COLO668 (cell line): ENCODE measurements at regions not wholly inside any gene's neighbourhood (a gene's known extent, or its start where the extent isn't known, plus 50 kb on each side); places are given as distances from the start of the nearest gene placed in this dataset.

ENCODE experiments used
- DNase-seq: peaks from one replicate; lab custom pipeline; 2025; ENCODE audit not compliant: unreplicated experiment; lab: John Stamatoyannopoulos, UW

DNA sequence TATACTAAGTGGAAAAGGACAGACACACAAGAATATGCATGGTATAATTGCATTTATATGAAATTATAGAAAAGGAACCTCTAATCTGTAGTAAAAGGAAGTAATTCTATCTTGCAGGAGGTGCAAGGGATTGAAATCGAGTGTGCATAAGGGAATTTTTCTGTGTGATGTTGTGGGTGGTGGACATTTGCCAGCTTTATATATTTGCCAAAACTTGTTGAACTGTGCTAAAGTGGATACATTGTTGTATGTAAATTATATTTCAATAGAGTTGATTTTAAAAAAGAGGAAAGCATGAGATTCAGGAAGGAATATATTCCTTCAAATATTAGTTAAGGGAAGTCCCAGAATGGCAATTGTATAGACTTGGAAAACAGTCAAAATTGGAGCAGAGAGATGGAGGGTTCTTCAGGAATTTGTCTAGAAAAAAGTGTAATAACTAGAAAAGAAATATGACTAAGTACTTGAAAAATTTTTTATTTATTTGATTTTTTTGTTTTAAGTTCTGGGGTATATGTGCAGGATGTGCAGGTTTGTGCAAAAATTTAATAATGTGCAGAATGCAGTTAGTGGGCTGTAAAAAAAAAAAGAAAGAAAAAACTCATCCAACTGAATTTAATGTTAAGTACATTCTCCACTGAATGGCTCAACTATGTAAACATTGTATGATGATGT, 96.1 kb downstream of the ARL4A start:
- DNase-seq = no peak

DNA sequence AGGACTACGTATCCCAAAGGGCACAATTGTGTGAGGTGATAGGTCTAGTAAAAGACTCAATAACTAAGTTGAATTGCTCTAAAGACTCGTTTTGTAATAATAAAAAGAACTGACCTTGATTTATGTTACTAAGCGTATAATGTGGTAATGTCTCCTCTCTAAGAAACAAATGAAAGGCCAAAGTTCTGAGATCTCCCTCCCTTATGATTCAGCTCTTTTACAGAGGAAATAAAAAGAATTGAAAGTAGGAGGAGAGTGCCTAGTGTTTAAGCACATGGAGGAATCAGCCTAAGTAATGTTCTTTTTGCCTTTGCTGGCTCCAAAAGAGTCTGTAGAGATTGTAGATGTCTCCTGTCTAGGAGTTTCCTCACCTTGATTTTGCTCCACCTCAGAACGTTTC, 98.0 kb downstream of the ARL4A start:
- no peak for DNase-seq

DNA sequence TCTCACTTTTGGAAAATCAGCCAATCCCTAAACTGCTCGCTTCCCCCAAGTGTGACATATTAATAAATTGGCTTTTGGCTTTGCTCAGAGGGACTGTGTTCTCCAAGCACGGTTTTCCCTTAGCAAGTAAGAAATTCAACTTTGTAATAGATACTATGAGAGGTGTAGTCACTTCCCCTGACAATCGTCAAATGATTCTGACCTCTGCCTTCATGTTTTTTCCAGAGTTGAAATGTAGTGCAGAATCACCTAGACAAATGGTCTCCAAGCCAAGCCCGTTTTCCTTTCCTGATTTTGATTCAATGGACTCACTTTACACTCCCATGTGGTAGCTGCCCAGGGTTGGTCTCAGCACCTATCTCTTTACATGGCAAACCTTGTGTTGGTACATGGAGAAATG, 99.1 kb downstream of the ARL4A start:
- DNase-seq = no peak

DNA sequence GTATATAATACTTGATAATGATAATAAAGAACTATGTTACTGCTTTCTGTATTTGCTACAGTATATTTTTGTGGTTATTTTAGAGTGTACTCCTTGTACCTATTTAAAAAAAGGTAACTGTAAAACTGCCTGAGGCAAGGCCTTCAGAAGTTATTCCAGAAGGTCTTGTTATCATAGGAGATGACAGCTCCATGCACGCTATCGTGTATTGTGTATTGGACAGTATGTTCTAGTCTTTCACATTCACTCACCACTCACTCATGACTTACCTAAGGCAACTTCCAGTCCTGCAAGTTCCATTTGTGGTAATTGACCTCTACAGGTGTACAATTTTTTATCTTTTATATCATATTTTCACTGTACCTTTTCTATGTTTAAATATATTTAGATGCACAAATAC, 100.7 kb downstream of the ARL4A start:
- no peak for DNase-seq

DNA sequence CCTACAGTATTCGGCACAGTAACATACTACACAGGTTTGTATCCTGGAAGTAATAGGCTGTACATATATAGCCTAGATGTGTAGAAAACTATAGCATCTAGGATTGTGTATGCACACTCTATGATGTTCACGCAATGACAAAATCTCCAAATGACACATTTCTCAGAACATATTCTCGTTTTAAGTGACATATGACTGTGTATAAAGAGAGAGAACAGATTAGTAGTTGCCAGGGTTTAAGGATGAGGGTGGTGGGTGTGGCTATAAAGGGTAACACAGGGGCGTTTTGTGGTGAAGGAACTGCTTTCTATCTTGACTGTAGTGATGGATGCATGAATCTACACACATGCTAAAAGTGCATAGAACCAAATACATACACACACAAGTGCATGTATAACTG, 101.2 kb downstream of the ARL4A start:
- DNase-seq = no peak

DNA sequence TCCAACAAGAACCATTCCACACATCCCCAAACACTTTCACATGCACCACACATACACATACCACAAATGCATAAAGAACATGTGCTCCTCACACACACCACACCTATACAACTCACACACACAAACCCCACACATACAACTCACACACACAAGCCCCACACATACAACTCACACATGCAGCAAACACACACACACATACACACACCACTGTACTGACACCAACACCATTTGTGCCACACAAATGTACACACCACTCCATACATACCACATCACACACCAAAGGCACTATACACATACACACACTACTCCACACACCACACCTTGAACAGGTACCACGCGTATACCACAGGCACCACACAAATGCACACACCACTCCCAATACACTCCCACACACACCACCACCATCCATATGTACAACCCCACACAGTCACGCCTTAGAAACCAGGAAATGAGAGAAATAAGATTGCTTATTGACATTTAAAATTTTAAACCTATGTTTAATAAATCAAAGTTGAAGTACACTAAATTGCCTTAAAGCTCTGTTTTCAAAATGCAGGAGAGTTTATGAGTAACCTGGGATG, 107.4 kb downstream of the ARL4A start:
- no peak for DNase-seq

DNA sequence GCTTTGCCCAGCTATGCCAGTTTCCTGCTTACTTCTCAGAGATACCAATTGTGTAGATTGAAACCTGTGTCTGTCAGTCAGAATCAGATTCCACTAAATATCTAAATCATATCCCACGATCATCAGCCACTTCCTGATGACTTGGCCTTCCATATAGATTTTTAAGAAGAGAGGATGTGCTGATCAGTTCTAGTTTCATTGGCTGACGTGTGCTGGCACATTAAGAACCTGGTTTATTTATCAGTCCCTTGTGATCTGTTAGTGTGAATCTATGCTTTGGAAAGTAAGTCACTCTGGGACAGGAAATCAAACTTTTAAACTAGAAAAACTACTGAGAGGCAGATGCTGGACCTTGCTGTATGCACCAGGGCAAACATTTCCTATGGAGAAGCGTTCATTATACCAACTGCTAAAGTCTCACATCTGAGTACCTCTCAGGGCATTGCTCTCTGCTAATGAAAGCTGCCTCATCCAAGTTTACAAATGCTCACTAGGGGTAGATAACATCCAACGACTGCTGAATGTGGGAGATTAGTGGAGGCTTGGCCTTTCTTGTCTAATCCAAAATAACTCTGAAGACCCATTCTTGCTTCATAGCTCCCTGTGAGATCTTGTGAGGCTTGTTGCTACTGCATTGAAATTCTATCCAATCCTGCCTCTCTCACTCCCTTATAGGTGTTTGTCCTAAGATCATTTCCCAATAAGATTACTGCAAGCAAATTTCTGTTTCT, 109.1 kb downstream of the ARL4A start:
- DNase-seq = no peak

DNA sequence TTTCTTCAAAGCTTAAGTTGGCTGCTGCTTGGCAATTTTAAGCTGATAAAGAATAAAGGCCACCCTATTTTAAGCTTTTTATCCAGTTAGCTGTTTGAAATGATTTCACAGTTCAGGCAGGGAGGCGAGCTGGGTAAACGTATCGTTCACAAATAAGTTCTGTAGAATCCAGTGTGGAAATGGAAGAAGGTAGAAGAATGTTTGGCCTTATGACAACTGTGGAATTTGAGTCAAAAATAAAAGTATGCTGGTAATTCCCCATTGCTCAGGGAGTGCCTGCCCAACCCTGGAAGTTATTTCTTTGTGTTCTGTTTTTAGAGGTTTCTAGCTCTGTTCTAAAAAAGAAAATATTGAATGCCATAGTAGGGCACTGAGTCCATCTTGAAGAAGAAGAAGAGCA, 113.1 kb downstream of the ARL4A start:
- no peak for DNase-seq

DNA sequence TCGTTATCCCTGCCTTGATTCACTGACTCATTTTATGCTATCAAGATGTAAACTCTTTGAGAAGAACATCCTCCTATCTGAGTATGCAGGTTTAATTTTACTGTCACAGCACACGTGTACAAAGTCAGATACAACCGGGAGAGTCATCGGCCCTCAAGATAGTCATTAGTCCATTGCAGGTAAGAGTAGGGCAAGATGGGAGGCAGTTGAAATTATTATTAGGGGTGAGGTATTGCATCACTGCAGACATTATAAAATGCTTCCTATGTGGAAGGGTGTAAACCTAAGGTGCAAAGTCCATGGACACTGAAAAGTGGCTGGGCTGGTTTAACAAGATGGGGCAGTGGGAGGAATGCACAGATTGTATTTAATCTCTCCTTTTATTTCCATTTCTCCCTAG, 113.7 kb downstream of the ARL4A start:
- DNase-seq = peak; percentile 64

DNA sequence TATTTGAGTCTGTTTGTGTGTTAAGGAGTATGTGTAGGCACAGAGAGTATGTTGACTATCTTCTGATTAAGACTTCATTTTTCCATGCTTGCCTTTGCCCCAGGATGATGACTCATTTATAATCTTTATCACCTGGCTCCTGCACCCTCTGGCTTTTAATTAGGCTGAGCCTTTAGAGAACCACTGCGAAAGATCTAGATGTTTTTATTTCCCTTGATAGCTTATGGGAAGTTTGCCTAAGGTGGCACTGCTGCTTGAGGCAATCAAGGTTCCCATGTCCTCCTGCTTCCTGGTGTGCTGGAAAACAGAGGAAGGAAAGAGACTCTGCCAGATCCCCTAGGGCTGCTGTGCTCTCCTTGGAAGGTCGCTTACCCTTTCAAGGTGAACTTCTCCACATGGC, 114.6 kb downstream of the ARL4A start:
- DNase-seq = no peak

DNA sequence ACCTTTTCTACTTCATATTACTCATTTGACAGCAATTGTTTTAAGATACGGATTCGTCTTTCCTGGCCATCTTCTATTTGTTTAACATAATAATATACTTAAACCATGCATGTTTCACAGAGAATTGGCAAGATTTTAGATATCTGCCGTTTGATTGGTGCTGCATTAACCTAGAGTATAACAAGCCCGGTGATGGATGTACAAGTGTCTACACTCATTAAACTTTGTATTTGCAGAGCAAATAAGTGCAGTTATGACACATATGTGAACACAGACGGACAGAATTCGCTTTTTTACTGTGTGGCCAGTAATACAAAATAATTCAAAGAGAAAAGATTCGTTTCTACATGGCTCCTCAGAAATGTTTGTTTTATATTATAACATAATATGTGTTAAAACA, 116.1 kb downstream of the ARL4A start:
- no peak for DNase-seq

DNA sequence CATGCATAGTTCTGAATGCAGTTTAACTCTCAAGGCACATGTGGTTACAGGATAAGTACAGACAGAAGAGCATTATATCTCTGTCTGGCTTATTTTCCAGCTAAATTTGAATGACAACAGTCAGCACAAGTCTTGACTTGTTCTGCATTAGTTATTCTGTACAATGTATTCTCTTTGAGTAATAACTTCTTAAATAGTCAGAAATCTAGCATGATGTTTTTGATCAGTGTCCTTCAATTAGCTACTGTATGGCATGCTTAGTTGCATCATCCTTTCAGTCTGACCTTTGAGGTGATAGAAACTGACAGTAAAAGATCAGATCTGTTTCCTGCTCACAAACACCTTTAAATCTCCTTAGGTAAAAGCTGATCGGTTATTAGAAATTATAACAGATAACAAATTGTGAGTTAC, 118.1 kb downstream of the ARL4A start:
- no peak for DNase-seq

DNA sequence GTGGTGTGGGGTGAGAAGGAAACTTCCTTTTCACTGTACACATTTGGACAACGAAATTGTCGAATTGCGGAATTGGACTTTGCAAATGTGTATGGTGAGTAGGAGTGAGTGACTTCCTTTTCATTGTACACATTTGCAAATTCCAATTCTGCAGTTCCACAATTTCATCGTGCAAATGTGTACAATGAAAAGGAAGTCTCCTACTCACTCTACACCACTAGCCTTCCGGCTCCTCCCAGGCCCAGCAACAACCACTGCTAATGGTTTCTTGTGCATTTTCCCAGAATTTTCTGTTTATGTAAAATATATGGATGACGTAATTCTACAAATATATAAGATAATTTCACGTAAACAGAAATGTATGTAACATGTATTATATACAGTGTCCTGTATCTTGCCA, 118.5 kb downstream of the ARL4A start:
- DNase-seq = no peak

DNA sequence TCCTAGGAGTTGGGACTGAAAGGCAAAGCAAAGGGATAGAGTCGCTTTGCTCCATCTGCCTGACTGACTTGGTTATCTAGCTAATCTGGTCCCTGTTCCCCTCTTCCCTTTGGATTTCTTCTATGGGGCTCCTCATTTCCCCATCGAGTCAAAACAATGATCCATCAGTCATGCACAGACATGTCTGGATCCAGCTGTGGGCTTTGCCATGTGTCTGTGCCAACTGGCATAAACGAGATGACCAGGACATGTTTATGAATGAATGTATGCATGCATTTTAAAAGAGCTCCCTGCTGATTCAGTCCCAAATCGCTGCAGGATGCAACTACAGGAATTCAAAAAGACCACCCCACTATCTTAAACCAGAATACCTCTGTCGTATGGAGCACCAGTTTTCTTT, 122.0 kb downstream of the ARL4A start:
- DNase-seq = no peak

DNA sequence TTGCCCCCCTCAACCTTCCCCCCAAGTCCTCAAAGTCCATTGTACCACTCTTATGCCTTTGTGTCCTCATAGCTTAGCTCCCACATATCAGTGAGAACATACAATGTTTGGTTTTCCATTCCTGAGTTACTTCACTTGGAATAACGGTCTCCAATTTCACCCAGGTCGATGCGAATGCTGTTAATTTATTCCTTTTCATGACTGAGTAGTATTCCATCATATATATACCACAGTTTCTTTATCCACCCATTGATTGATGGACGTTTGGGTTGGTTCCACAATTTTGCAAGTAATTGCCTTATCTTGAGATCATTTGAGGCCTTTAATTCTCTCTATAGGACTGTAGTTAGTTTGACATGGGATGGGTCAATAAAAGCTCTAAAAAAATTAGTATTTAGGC, 124.7 kb downstream of the ARL4A start:
- DNase-seq = no peak

DNA sequence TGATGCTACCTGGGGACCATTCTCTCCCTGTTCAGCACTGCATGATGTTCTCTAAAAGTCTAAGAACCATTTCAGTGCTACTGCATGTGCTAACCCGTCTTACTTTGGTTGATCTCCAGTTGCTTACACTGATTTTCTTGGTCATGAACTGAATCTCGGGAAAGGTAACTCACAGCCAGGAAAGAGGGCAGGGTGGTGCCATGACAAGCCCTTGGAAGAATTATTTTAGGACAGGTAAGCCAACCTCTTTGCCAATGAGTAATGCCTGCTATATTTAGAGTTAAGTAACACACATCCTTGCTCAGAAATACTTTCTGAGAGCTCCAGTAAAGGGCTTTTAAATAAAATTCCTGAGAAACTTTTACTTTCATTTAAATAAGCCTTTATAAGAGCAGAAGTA, 126.7 kb downstream of the ARL4A start:
- DNase-seq = no peak

DNA sequence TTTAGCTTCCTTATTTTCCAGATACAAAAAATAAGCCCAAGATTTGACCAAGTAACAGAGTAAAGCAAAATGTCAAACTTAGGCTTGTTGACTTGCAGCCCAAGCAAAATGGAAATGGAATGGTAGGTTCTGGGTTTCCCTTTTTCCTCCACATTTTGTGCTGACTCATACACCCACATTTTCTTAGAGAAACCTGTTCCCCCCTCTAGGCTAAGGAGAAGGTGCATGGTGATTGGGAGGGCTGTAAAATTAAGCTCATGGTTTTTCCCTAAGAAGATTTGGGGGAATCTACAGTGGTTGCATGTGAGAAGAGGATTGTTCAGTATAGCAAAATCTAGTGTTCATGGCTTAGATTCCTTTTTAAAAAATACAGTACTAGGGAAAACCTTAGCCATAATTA, 127.4 kb downstream of the ARL4A start:
- DNase-seq = no peak

DNA sequence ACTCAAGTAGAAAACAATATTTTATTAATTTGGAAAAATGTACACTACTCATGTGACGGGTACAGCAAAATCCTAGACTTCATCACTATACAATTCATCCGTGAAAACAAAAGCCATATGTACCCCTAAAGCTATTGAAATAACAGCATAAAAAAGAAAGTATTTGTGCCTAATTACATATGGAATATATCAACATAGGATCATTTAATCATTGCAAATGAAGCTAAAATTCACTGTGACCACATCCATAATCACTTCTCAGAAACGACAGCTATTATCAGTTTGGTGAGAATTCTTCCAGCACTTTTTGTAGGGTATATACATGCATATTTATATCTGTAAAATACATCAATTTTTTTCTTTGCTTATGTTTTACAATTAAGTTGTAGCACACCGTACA, 128.0 kb downstream of the ARL4A start:
- DNase-seq = no peak

DNA sequence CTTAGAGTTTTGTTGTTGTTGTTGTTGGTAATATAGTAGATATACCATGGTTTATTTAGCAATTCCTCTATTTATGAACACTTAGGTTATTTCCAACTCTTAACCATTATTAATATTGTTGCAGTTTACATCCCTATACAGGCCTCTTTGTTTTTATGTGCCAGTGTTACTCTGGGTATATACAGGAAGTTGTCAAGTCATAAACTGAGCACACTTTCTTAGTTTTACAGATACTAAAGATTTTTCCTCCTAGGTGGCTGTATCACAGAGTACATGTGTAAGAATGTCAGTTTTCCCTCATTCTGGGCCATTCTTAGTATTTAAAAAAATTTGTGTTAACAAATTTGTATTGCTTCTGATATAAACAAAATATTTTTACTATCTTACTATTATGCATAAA, 128.4 kb downstream of the ARL4A start:
- no peak for DNase-seq

DNA sequence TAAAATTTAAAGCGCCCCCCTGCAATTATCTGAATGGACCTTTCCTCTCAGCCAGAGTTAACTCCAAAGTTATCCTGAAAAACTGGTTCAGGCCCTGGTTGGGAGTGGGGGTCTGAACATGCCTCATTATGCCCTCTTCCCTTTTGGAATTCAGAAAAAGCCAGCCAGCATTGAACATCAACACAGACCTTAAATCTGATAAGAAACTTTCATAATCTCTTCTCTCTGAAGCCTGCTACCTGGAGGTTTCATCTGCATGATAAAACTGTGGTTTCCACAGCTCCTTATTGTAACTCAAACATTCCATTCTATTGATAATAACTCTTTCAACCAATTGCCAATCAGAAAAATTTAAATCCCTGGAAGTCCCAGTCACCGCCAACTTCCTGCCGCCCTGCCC, 133.3 kb downstream of the ARL4A start:
- no peak for DNase-seq

DNA sequence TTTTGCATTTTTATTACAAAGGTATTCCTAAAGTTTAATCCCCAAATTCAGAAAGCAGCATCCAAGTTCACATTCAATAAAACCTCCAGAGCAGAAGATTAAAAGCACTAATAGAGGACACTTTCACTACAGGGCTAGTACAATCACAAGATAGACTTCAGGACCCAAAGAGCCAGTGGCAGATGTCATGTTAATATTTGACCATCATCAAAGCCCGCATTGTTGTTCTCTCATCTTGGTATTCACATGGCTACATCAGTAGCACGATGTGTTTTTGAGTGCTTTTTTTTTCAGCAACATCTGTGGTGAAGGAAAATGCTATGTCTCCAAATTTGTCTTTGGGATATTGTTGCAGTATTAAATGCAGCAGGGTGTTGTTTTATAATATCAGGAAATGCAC, 134.3 kb downstream of the ARL4A start:
- DNase-seq = no peak

DNA sequence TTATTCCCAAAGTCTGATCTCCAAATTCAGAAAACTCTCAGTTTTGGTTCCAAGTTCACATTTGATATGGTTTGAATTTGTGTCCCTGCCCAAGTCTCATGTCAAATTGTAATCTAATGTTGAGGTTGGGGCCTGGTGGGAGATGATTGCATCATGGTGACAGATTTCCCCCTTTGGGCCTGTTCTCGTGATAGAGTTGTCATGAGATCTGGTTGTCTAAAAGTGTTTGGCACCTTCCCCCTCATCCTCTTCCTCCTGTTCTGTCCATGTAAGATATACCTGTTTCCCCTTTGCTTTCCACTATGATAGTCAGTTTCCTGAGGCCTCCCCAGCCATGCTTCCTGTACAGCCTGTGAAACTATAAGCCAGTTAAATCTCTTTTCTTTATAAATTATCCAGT, 138.6 kb downstream of the ARL4A start:
- no peak for DNase-seq
